DND-41 (cell line): ENCODE measurements at regions not wholly inside any gene's neighbourhood (a gene's known extent, or its start where the extent isn't known, plus 50 kb on each side); places are given as distances from the start of the nearest gene placed in this dataset.
A peak's percentile ranks its signal among the peaks of the same experiment; 100 is the strongest.

ENCODE experiments used
- ATAC-seq: fragments of 200-7000 bp; cut with Tn5 transposase; 3 replicates; pipeline ENCODE4 v1.9.1; 2021; ENCODE audit warnings: low read depth; ENCODE audit not compliant: insufficient read depth
- DNase-seq: peaks from one replicate; pipeline ENCODE4 v3.0.0-alpha.2; 2020
- H2AFZ ChIP-seq: 2 replicates; pipeline ENCODE4 v1.6.0; 2012; ENCODE audit warnings: low read depth, low read length
- H3K27ac ChIP-seq: 2 replicates; pipeline ENCODE4 v1.5.1; 2012; ENCODE audit warnings: low read length, inconsistent platforms
- H3K27me3 ChIP-seq: fragments of 200-600 bp; sonication (generic); 2 replicates; pipeline ENCODE4 v1.6.0; 2012; ENCODE audit warnings: low read length, mild to moderate bottlenecking, inconsistent platforms; ENCODE audit not compliant: insufficient read depth, poor library complexity
- H3K36me3 ChIP-seq: 2 replicates; pipeline ENCODE4 v1.5.1; 2012; ENCODE audit warnings: low read length, inconsistent platforms; ENCODE audit not compliant: insufficient read depth
- H3K4me1 ChIP-seq: 2 replicates; pipeline ENCODE4 v1.5.1; 2012; ENCODE audit warnings: mild to moderate bottlenecking, low read length; ENCODE audit not compliant: insufficient read depth
- H3K4me2 ChIP-seq: 2 replicates; pipeline ENCODE4 v1.6.0; 2012; ENCODE audit warnings: mild to moderate bottlenecking, moderate library complexity, low read length, inconsistent platforms; ENCODE audit not compliant: insufficient read depth
- H3K4me3 ChIP-seq, 2 experiments: fragments of 200-600 bp in 1 of 2; shearing (Covaris generic) in 1 of 2; 2 replicates each; pipeline ENCODE4 v1.5.1; 2012 to 2016; ENCODE audit warnings: inconsistent platforms in 2 of 2, low read length in 2 of 2, mild to moderate bottlenecking in 2 of 2, low read depth in 1 of 2, moderate library complexity in 1 of 2
- H3K79me2 ChIP-seq: 2 replicates; pipeline ENCODE4 v1.6.0; 2012; ENCODE audit warnings: low read length, inconsistent platforms; ENCODE audit not compliant: insufficient read depth
- H3K9ac ChIP-seq: 2 replicates; pipeline ENCODE4 v1.6.0; 2012; ENCODE audit warnings: low read depth, mild to moderate bottlenecking, inconsistent platforms, low read length, moderate library complexity
- H3K9me3 ChIP-seq: 2 replicates; pipeline ENCODE4 v1.5.1; 2012; ENCODE audit warnings: low read length, moderate library complexity, mild to moderate bottlenecking, inconsistent platforms; ENCODE audit not compliant: insufficient read depth, severe bottlenecking
- H4K20me1 ChIP-seq: 2 replicates; pipeline ENCODE4 v1.6.0; 2012; ENCODE audit warnings: low read length; ENCODE audit not compliant: insufficient read depth
- EZH2 ChIP-seq: IDR thresholded peaks from 3 replicates; pipeline ENCODE4 v1.6.1; 2012; ENCODE audit warnings: borderline replicate concordance, low read depth, mild to moderate bottlenecking, moderate library complexity, low read length, inconsistent platforms; ENCODE audit not compliant: severe bottlenecking
- TF ChIP-seq, protein P1 (sequence below): IDR thresholded peaks from 2 replicates; pipeline ENCODE4 v1.5.1; 2012; ENCODE audit warnings: borderline replicate concordance, low read length, moderate library complexity, mild to moderate bottlenecking; ENCODE audit not compliant: poor library complexity, severe bottlenecking; ENCODE audit errors: extremely low read depth

DNA sequence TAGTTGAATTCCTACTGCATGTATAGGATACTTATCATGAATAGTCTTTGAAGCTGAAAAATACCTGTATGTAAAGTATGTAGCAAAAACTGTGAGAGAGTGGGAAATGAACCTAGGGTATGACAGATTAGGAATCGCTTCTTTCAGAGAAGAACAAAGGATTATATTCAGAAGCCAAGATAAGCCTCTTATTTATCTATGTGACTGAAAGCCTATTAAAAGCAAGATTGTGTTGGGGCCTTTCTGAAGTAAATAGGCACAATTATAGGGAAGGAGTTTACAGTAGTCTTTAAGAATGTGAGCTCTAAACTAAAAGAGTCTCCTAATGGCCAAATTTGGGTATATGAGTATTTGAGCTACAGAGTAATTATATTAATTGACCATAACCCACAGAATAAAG, 102.1 kb downstream of the MTERF1 start:
- no peaks in the 10 kb centered on the region for H3K79me2 ChIP-seq
- H3K27me3 ChIP-seq, result peaks cover 4% of the 10 kb centered on the region
- H3K9me3 ChIP-seq, result no peaks in the 10 kb centered on the region
- no peaks in the 10 kb centered on the region for H3K4me1 ChIP-seq
- DNase-seq, result no peak
- H3K4me3 ChIP-seq, result no peak overlapping the region
- H3K4me2 ChIP-seq, result no peak overlapping the region
- no peaks in the 10 kb centered on the region for H4K20me1 ChIP-seq
- no peak overlapping the region for H3K9ac ChIP-seq
- TF ChIP-seq, protein P1, sequence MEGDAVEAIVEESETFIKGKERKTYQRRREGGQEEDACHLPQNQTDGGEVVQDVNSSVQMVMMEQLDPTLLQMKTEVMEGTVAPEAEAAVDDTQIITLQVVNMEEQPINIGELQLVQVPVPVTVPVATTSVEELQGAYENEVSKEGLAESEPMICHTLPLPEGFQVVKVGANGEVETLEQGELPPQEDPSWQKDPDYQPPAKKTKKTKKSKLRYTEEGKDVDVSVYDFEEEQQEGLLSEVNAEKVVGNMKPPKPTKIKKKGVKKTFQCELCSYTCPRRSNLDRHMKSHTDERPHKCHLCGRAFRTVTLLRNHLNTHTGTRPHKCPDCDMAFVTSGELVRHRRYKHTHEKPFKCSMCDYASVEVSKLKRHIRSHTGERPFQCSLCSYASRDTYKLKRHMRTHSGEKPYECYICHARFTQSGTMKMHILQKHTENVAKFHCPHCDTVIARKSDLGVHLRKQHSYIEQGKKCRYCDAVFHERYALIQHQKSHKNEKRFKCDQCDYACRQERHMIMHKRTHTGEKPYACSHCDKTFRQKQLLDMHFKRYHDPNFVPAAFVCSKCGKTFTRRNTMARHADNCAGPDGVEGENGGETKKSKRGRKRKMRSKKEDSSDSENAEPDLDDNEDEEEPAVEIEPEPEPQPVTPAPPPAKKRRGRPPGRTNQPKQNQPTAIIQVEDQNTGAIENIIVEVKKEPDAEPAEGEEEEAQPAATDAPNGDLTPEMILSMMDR, result no peak
- TF ChIP-seq EZH2, result no peak
- ATAC-seq, result no peak
- H3K36me3 ChIP-seq, result no peaks in the 10 kb centered on the region
- no peak overlapping the region for H3K27ac ChIP-seq
- no peak overlapping the region for H2AFZ ChIP-seq

DNA sequence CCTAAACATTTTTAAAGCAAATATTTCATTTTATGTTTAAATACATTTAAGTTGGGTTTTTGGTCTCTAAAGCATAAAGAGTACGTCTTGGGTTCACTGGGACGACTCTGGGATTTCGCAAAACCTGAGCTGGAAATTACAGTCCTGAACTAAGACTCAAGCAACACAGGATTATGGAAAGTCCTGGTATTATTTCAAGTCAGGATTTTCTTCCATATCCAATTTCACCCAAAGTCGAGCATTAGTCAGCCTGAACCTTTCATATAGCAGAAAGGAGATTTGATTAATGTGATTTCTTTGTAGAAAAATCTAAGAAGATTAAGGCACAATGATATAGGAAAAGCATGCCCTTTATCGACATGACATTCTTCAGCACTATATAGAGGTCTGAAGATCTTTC, 100.0 kb downstream of the MTERF1 start:
- no peak for ATAC-seq

DNA sequence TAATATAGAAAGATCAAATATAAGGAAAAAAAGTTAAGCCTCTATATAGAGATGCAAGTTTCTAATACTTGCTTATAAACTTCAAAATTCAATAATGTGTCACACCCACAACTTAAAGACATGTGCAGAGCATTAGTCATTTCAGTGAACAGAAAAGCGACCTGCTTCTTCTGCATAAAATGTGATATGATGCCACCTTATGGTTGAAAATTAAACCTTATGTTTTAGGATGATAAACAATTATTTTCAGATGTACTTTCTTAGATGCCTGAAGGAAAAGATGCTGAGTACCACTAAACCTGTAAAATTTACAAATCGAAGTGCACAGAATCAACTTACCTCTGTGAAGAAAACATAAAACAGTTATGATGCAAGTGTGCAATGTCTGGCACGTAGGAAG, 96.0 kb downstream of the MTERF1 start:
- Histone ChIP-seq H3K4me1 (no peaks in the 10 kb centered on the region), H3K4me2 (no peak overlapping the region), H3K79me2 (no peaks in the 10 kb centered on the region), H2AFZ (no peak overlapping the region), H3K36me3 (no peaks in the 10 kb centered on the region), H4K20me1 (no peaks in the 10 kb centered on the region), H3K4me3 (no peak overlapping the region), H3K9ac (no peak overlapping the region), H3K27ac (no peak overlapping the region), H3K9me3 (no peaks in the 10 kb centered on the region), H3K27me3 (no peaks in the 10 kb centered on the region)
- TF ChIP-seq, protein P1, result peak; percentile 45
- TF ChIP-seq EZH2, result no peak
- ATAC-seq (no peak), DNase-seq (no peak)

More for the DNA sequence above, 100.0 kb downstream of the MTERF1 start:
- TF ChIP-seq, protein P1, result no peak
- TF ChIP-seq EZH2, result no peak
- DNase-seq, result no peak
- H3K4me2 ChIP-seq, result no peak overlapping the region
- H3K4me1 ChIP-seq, result no peaks in the 10 kb centered on the region
- no peak overlapping the region for H3K27ac ChIP-seq
- H2AFZ ChIP-seq, result no peak overlapping the region
- H4K20me1 ChIP-seq, result no peaks in the 10 kb centered on the region
- no peak overlapping the region for H3K4me3 ChIP-seq
- H3K79me2 ChIP-seq, result no peaks in the 10 kb centered on the region
- no peaks in the 10 kb centered on the region for H3K9me3 ChIP-seq
- no peaks in the 10 kb centered on the region for H3K36me3 ChIP-seq
- no peak overlapping the region for H3K9ac ChIP-seq
- H3K27me3 ChIP-seq, result peaks cover 4% of the 10 kb centered on the region

DNA sequence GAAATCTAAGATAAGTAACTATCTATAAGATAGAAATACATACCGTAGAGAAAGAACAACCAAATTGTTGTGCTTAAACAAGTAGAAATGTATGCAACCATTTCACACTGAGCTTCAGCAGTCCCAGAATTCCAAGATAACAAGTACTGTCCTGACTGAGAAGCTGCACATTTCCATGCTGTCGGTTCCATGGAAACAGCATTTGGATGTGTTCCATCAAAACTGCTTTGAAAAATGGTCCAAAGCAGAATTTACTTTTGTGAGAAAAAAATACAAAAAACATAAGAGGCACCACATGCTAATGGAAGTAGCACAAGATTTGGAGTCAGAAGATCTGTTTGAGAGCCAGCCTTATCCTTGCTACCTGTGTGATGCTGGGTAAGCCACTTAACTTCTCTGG, 92.6 kb downstream of the MTERF1 start:
- ATAC-seq (no peak), DNase-seq (no peak)
- Histone ChIP-seq H3K4me1 (no peaks in the 10 kb centered on the region), H3K36me3 (no peaks in the 10 kb centered on the region), H3K4me2 (no peak overlapping the region), H3K27me3 (no peaks in the 10 kb centered on the region), H3K9ac (no peak overlapping the region), H4K20me1 (no peaks in the 10 kb centered on the region), H3K4me3 (no peak overlapping the region), H3K27ac (no peak overlapping the region), H3K79me2 (no peaks in the 10 kb centered on the region), H2AFZ (no peak overlapping the region), H3K9me3 (no peaks in the 10 kb centered on the region)
- TF ChIP-seq EZH2, result no peak
- TF ChIP-seq, protein P1, result no peak
